HEK293T (cell line): ENCODE measurements at regions not wholly inside any gene's neighbourhood (a gene's known extent, or its start where the extent isn't known, plus 50 kb on each side); places are given as distances from the start of the nearest gene placed in this dataset.

ENCODE experiments used
- BHLHE40 ChIP-seq: fragments of 450-650 bp; IDR thresholded peaks from 2 replicates; pipeline ENCODE4 v1.6.1; 2016; ENCODE audit warnings: mild to moderate bottlenecking, moderate library complexity, borderline replicate concordance
- ELF4 ChIP-seq: fragments of 450-650 bp; IDR thresholded peaks from 2 replicates; pipeline ENCODE4 v1.6.1; 2017; ENCODE audit warnings: antibody characterized with exemption
- FOXM1 ChIP-seq: fragments of 450-650 bp; IDR thresholded peaks from 2 replicates; pipeline ENCODE4 v1.6.1; 2017; ENCODE audit warnings: mild to moderate bottlenecking, borderline replicate concordance
- NFRKB ChIP-seq: fragments of 450-650 bp; IDR thresholded peaks from 2 replicates; pipeline ENCODE4 v1.6.1; 2016; ENCODE audit warnings: mild to moderate bottlenecking, moderate library complexity
- TARDBP ChIP-seq: fragments of 450-650 bp; IDR thresholded peaks from 2 replicates; pipeline ENCODE4 v1.6.1; 2016

DNA sequence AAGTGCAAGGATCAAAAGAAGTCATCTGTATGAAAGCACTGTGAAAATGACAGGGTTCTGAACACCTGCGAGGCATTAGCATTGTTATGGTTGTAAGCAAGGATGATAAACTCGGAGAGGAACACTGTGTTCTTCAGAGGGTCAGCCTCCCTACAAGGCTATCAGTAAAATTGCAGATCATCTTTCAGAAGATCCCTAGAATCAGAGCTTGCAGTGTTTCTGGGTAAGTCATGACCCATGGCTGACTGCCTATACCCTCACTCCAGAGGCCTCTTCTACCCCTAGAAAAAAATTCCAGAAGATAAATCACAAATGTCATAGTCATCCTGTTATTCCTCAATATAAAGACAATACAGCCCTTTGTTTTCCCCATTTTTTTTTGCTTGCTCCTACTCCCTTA is 292.6 kb downstream of the DMAC1 start:
- no peak for TF ChIP-seq BHLHE40
- TF ChIP-seq FOXM1 = no peak
- no peak for TF ChIP-seq ELF4
- no peak for TF ChIP-seq NFRKB
- no peak for TF ChIP-seq TARDBP
